Astrocyte (in vitro differentiated cells and primary cell): ENCODE measurements at regions not wholly inside any gene's neighbourhood (a gene's known extent, or its start where the extent isn't known, plus 50 kb on each side); places are given as distances from the start of the nearest gene placed in this dataset.

Experiments
- DNase-seq: peaks from one replicate; pipeline ENCODE4 v3.0.0-alpha.2; 2010; ENCODE audit warnings: low read depth
- FAIRE-seq: peaks from 2 replicates; lab custom pipeline; 2011; peaks lifted over from hg19 to GRCh38; lab: Jason Lieb, UNC
- H2AFZ ChIP-seq: 2 replicates; pipeline ENCODE4 v1.6.0; 2012; ENCODE audit warnings: low read depth, low read length, inconsistent platforms
- H3K27ac ChIP-seq: 2 replicates; pipeline ENCODE4 v1.5.1; 2011; ENCODE audit warnings: low read depth, low read length, inconsistent platforms
- H3K27me3 ChIP-seq: 2 replicates; pipeline ENCODE4 v1.6.0; 2011; ENCODE audit warnings: low read length, inconsistent platforms; ENCODE audit not compliant: insufficient read depth
- H3K36me3 ChIP-seq: 2 replicates; pipeline ENCODE4 v1.5.1; 2011; ENCODE audit warnings: low read length, inconsistent platforms; ENCODE audit not compliant: insufficient read depth
- H3K4me1 ChIP-seq: 2 replicates; pipeline ENCODE4 v1.5.1; 2011; ENCODE audit warnings: low read length, inconsistent platforms; ENCODE audit not compliant: insufficient read depth
- H3K4me2 ChIP-seq: 2 replicates; pipeline ENCODE4 v1.6.0; 2012; ENCODE audit warnings: low read length, inconsistent platforms
- H3K4me3 ChIP-seq: 2 replicates; pipeline ENCODE4 v1.5.1; 2011; ENCODE audit warnings: low read depth, mild to moderate bottlenecking, low read length, inconsistent platforms; ENCODE audit not compliant: insufficient read depth
- H3K79me2 ChIP-seq: 2 replicates; pipeline ENCODE4 v1.6.0; 2012; ENCODE audit warnings: mild to moderate bottlenecking, low read length, inconsistent platforms; ENCODE audit not compliant: insufficient read depth
- H3K9ac ChIP-seq: 2 replicates; pipeline ENCODE4 v1.6.0; 2012; ENCODE audit warnings: mild to moderate bottlenecking, low read length, inconsistent platforms
- H3K9me3 ChIP-seq: 2 replicates; pipeline ENCODE4 v1.5.1; 2012; ENCODE audit warnings: low read depth, mild to moderate bottlenecking, low read length, inconsistent platforms; ENCODE audit not compliant: insufficient read depth
- H4K20me1 ChIP-seq: 2 replicates; pipeline ENCODE4 v1.6.0; 2012; ENCODE audit warnings: low read length, inconsistent platforms; ENCODE audit not compliant: insufficient read depth
- H3K27ac Mint-ChIP-seq: one replicate; pipeline ENCODE4 v1.8.0; 2021; ENCODE audit warnings: mild to moderate bottlenecking, mixed read lengths; ENCODE audit not compliant: unreplicated experiment
- H3K27me3 Mint-ChIP-seq: one replicate; pipeline ENCODE4 v1.8.0; 2021; ENCODE audit warnings: low read depth, mixed read lengths; ENCODE audit not compliant: unreplicated experiment
- H3K36me3 Mint-ChIP-seq: one replicate; pipeline ENCODE4 v1.8.0; 2021; ENCODE audit warnings: low read depth, mixed read lengths; ENCODE audit not compliant: unreplicated experiment
- H3K4me1 Mint-ChIP-seq: one replicate; pipeline ENCODE4 v1.8.0; 2021; ENCODE audit warnings: low read depth, mixed read lengths; ENCODE audit not compliant: unreplicated experiment
- H3K4me3 Mint-ChIP-seq: one replicate; pipeline ENCODE4 v1.8.0; 2021; ENCODE audit warnings: mild to moderate bottlenecking, moderate library complexity, mixed read lengths; ENCODE audit not compliant: unreplicated experiment
- H3K9me3 Mint-ChIP-seq: one replicate; pipeline ENCODE4 v1.8.0; 2021; ENCODE audit warnings: mild to moderate bottlenecking, mixed read lengths; ENCODE audit not compliant: unreplicated experiment
- EZH2 ChIP-seq: IDR thresholded peaks from 2 replicates; pipeline ENCODE4 v1.6.1; 2012; ENCODE audit warnings: mild to moderate bottlenecking, low read length, inconsistent platforms; ENCODE audit not compliant: insufficient read depth
- TF ChIP-seq, protein P1 (sequence below): IDR thresholded peaks from 2 replicates; pipeline ENCODE4 v1.5.1; 2011; ENCODE audit warnings: low read depth, mild to moderate bottlenecking, inconsistent platforms, low read length, moderate library complexity; ENCODE audit not compliant: insufficient read depth

DNA sequence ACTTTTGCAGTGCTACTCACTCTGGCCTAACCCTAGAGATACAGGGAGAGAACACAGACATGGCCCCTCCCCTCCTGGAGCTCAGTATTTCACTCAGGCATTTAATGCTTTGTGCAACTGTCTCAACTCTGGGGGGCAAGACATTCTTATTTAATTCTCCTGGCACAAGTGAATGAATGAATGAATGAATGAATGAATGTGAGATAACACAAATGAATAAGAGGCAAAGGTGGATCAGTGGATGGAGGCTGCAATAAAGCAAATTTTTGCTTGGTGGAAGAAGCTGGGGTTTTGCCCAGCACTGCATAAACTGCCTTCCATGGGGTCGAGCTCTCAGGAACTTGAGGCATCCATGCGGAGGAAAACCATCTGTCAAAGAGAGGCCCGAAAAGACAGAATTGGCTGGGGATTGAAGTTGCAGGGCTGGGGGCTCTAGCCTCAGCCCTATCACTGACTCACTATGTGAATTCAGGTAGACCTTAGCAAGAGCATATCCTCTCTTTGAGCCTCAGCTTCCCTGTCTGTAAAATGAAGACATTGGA, 441.4 kb upstream of the ZMIZ1 start:
- Mint-ChIP-seq H3K27ac (no peak overlapping the region), H3K36me3 (no peaks in the 10 kb centered on the region), H3K4me1 (peaks cover 17% of the 10 kb centered on the region), H3K4me3 (no peak overlapping the region), H3K27me3 (peaks cover 34% of the 10 kb centered on the region), H3K9me3 (peaks cover 4% of the 10 kb centered on the region)
- Histone ChIP-seq H3K4me3 (no peak overlapping the region), H3K27me3 (no peaks in the 10 kb centered on the region), H3K4me1 (peaks cover 21% of the 10 kb centered on the region), H3K27ac (no peak overlapping the region), H3K36me3 (no peaks in the 10 kb centered on the region), H3K4me2 (no peak overlapping the region), H3K9ac (no peak overlapping the region), H4K20me1 (no peaks in the 10 kb centered on the region), H3K79me2 (no peaks in the 10 kb centered on the region), H3K9me3 (no peaks in the 10 kb centered on the region), H2AFZ (no peak overlapping the region)
- FAIRE-seq (no peak), DNase-seq (no peak)
- no peak for TF ChIP-seq EZH2
- TF ChIP-seq, protein P1, sequence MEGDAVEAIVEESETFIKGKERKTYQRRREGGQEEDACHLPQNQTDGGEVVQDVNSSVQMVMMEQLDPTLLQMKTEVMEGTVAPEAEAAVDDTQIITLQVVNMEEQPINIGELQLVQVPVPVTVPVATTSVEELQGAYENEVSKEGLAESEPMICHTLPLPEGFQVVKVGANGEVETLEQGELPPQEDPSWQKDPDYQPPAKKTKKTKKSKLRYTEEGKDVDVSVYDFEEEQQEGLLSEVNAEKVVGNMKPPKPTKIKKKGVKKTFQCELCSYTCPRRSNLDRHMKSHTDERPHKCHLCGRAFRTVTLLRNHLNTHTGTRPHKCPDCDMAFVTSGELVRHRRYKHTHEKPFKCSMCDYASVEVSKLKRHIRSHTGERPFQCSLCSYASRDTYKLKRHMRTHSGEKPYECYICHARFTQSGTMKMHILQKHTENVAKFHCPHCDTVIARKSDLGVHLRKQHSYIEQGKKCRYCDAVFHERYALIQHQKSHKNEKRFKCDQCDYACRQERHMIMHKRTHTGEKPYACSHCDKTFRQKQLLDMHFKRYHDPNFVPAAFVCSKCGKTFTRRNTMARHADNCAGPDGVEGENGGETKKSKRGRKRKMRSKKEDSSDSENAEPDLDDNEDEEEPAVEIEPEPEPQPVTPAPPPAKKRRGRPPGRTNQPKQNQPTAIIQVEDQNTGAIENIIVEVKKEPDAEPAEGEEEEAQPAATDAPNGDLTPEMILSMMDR = no peak

DNA sequence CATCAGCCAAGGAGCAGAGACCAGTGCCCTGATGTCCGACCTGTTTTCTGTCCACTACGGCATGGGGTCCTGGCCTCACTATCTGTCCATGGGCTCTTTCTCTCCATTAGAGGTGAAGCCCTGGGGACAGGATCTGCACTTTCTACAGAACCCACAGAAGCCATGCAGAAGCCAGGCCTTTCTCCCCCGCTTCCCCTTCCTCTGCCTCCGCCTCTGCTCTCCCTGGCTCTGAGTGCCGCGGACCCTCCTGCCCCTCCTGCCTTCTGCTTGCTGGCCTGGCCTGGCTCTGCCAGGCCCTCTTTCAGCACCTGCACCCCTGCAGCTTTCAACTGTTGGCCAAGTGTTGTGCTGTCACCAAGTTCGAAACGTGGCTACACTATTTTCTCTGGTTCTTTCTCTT, 439.8 kb upstream of the ZMIZ1 start:
- Mint-ChIP-seq H3K4me1 (peaks cover 12% of the 10 kb centered on the region), H3K36me3 (no peaks in the 10 kb centered on the region), H3K27ac (no peak overlapping the region), H3K27me3 (peaks cover 33% of the 10 kb centered on the region), H3K4me3 (no peak overlapping the region), H3K9me3 (peaks cover 2% of the 10 kb centered on the region)
- Histone ChIP-seq H4K20me1 (no peaks in the 10 kb centered on the region), H3K4me3 (no peak overlapping the region), H3K27me3 (no peaks in the 10 kb centered on the region), H3K27ac (no peak overlapping the region), H2AFZ (no peak overlapping the region), H3K9me3 (no peaks in the 10 kb centered on the region), H3K4me2 (no peak overlapping the region), H3K36me3 (no peaks in the 10 kb centered on the region), H3K4me1 (peaks cover 19% of the 10 kb centered on the region), H3K79me2 (no peaks in the 10 kb centered on the region), H3K9ac (no peak overlapping the region)
- FAIRE-seq (no peak), DNase-seq (no peak)
- TF ChIP-seq, protein P1 = no peak
- no peak for TF ChIP-seq EZH2

DNA sequence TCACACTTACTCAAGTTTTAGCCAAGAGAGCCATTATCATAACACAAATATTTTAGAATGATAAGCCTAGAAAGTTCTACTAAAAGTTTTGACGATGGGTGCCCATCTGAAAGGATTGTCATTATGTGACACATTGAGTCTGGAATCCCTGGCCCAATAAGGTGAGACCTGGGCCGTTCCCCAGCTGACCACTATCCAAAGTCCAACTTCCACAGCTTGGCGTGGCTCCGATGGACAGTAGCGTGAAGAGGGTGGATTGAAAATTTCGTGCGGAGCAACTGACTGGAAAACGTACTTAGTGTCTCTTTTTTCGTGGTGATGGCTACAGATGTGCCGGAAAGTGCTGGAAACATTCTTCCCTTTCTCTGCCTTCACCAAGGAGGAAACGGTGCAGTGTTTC, 439.0 kb upstream of the ZMIZ1 start:
- peaks cover 33% of the 10 kb centered on the region for H3K27me3 Mint-ChIP-seq
- no peaks in the 10 kb centered on the region for H3K9me3 ChIP-seq
- H3K4me3 ChIP-seq = no peak overlapping the region
- H3K9ac ChIP-seq = no peak overlapping the region
- no peak overlapping the region for H3K4me2 ChIP-seq
- DNase-seq (no peak), FAIRE-seq (no peak)
- H4K20me1 ChIP-seq = no peaks in the 10 kb centered on the region
- H3K27me3 ChIP-seq = no peaks in the 10 kb centered on the region
- H3K4me1 ChIP-seq = peaks cover 21% of the 10 kb centered on the region
- H3K27ac Mint-ChIP-seq = no peak overlapping the region
- TF ChIP-seq, protein P1 = no peak
- no peak for TF ChIP-seq EZH2
- H3K4me3 Mint-ChIP-seq = no peak overlapping the region
- H3K27ac ChIP-seq = no peak overlapping the region
- no peaks in the 10 kb centered on the region for H3K36me3 Mint-ChIP-seq
- H3K36me3 ChIP-seq = no peaks in the 10 kb centered on the region
- no peak overlapping the region for H2AFZ ChIP-seq
- H3K4me1 Mint-ChIP-seq = peaks cover 15% of the 10 kb centered on the region
- no peaks in the 10 kb centered on the region for H3K9me3 Mint-ChIP-seq
- no peaks in the 10 kb centered on the region for H3K79me2 ChIP-seq
